H1 (cell line): ENCODE measurements at regions not wholly inside any gene's neighbourhood (a gene's known extent, or its start where the extent isn't known, plus 50 kb on each side); places are given as distances from the start of the nearest gene placed in this dataset.
A peak's percentile ranks its signal among the peaks of the same experiment; 100 is the strongest.

Experiments
- CTCF ChIA-PET: fragments of 300-600 bp; sonication (Branson Sonifier 250); formaldehyde crosslinking; loops from one replicate; lab custom pipeline; 2021; ENCODE audit not compliant: partially characterized antibody; lab: Charles Lee
- POLR2A ChIA-PET: fragments of 300-600 bp; sonication (Branson Sonifier 250); formaldehyde crosslinking; loops from one replicate; lab custom pipeline; 2021; ENCODE audit warnings: inconsistent platforms; ENCODE audit not compliant: partially characterized antibody; lab: Charles Lee
- DNase-seq, 2 experiments: peaks; one replicate each; pipeline versions ENCODE4 v3.0.0 to v3.0.0-alpha.2; 2010 to 2022; ENCODE audit warnings: low spot score in 2 of 2, low read depth in 1 of 2, mixed read lengths in 1 of 2
- FAIRE-seq: peaks from 2 replicates; lab custom pipeline; 2011; peaks lifted over from hg19 to GRCh38; lab: Jason Lieb, UNC
- H2AFZ ChIP-seq: 2 replicates; pipeline ENCODE4 v1.8.1; 2012; ENCODE audit warnings: low read length, inconsistent platforms
- H2AK5ac ChIP-seq: 2 replicates; pipeline ENCODE4 v1.6.1; 2013; ENCODE audit warnings: low read depth, low read length
- H2BK120ac ChIP-seq: replicated peaks from 2 replicates; pipeline ENCODE3; 2013; ENCODE audit warnings: low read depth, low read length, inconsistent platforms
- H2BK12ac ChIP-seq: 2 replicates; pipeline ENCODE4 v1.6.1; 2013; ENCODE audit warnings: low read depth, low read length
- H2BK15ac ChIP-seq: 2 replicates; pipeline ENCODE4 v1.6.1; 2013; ENCODE audit warnings: low read length
- H2BK20ac ChIP-seq: 2 replicates; pipeline ENCODE4 v1.6.1; 2013; ENCODE audit warnings: low read length
- H2BK5ac ChIP-seq: 2 replicates; pipeline ENCODE4 v1.6.1; 2013; ENCODE audit warnings: low read depth, low read length
- H3K14ac ChIP-seq: 2 replicates; pipeline ENCODE4 v1.6.1; 2013; ENCODE audit warnings: inconsistent platforms; ENCODE audit not compliant: insufficient read length
- H3K18ac ChIP-seq: 2 replicates; pipeline ENCODE4 v1.6.1; 2013; ENCODE audit warnings: low read length; ENCODE audit errors: extremely low read depth
- H3K23ac ChIP-seq: 2 replicates; pipeline ENCODE4 v1.6.1; 2013; ENCODE audit warnings: inconsistent platforms; ENCODE audit not compliant: insufficient read length
- H3K23me2 ChIP-seq: 2 replicates; pipeline ENCODE4 v1.6.1; 2013; ENCODE audit warnings: low read depth, low read length
- H3K27ac ChIP-seq: 2 replicates; pipeline ENCODE4 v1.6.1; 2011; ENCODE audit warnings: low read depth, low read length, inconsistent platforms
- H3K27me3 ChIP-seq, 4 experiments: replicated peaks in 1 of 4; 1 replicate in 1 of 4; 2 replicates in 3 of 4; pipeline versions ENCODE4 v1.6.1 to v1.8.1; 2011 to 2013; ENCODE audit warnings: low read length in 3 of 4, mild to moderate bottlenecking in 3 of 4, inconsistent platforms in 2 of 4, mixed read lengths in 2 of 4, moderate library complexity in 1 of 4; ENCODE audit not compliant: control insufficient read depth in 3 of 4, insufficient read depth in 3 of 4; ENCODE audit errors: extremely low read depth in 1 of 4
- H3K36me3 ChIP-seq, 4 experiments: 2 replicates each; pipeline versions ENCODE4 v1.6.1 to v1.8.1; 2011 to 2013; ENCODE audit warnings: mild to moderate bottlenecking in 4 of 4, low read length in 3 of 4, moderate library complexity in 2 of 4, control low read depth in 1 of 4, inconsistent platforms in 1 of 4; ENCODE audit not compliant: insufficient read depth in 4 of 4, control insufficient read depth in 2 of 4
- H3K4ac ChIP-seq: replicated peaks from 2 replicates; pipeline ENCODE3; 2013; ENCODE audit warnings: low read length, low read depth, mixed read lengths, inconsistent platforms; ENCODE audit not compliant: insufficient read length
- H3K4me1 ChIP-seq, 4 experiments: replicated peaks in 1 of 4; 1 replicate in 1 of 4; 2 replicates in 3 of 4; pipeline versions ENCODE4 v1.6.1 to v1.8.1; 2011 to 2013; ENCODE audit warnings: low read length in 3 of 4, inconsistent platforms in 2 of 4, mixed read lengths in 1 of 4; ENCODE audit not compliant: insufficient read depth in 4 of 4, control insufficient read depth in 3 of 4
- H3K4me2 ChIP-seq, 2 experiments: 2 replicates each; pipeline versions ENCODE4 v1.6.1 to v1.8.1; 2011 to 2013; ENCODE audit warnings: low read depth in 2 of 2, low read length in 2 of 2, control low read depth in 1 of 2, inconsistent platforms in 1 of 2, mild to moderate bottlenecking in 1 of 2; ENCODE audit not compliant: insufficient read depth in 1 of 2
- H3K4me3 ChIP-seq, 4 experiments: fragments of 200-600, 300-600 bp in 1 of 4; sonication (generic), shearing (Covaris generic), sonication (Bioruptor Twin) in 1 of 4; 2 replicates each; pipeline versions ENCODE4 v1.5.1 to v1.8.1; 2011 to 2016; ENCODE audit warnings: low read length in 4 of 4, low read depth in 3 of 4, control low read depth in 2 of 4, inconsistent platforms in 2 of 4, mild to moderate bottlenecking in 2 of 4, mixed read lengths in 1 of 4, moderate library complexity in 1 of 4; ENCODE audit not compliant: insufficient read depth in 2 of 4; ENCODE audit errors: extremely low read depth in 1 of 4
- H3K56ac ChIP-seq: replicated peaks from 2 replicates; pipeline ENCODE3; 2013; ENCODE audit warnings: low read depth, mild to moderate bottlenecking, mixed read lengths, low read length, inconsistent platforms; ENCODE audit not compliant: insufficient read length
- H3K79me1 ChIP-seq: 2 replicates; pipeline ENCODE4 v1.6.1; 2013; ENCODE audit warnings: low read depth, low read length, control low read depth
- H3K79me2 ChIP-seq, 2 experiments: 2 replicates each; pipeline versions ENCODE4 v1.6.1 to v1.8.1; 2012 to 2013; ENCODE audit warnings: low read length in 2 of 2, mild to moderate bottlenecking in 2 of 2, inconsistent platforms in 1 of 2; ENCODE audit not compliant: insufficient read depth in 2 of 2, control insufficient read depth in 1 of 2
- H3K9ac ChIP-seq, 4 experiments: replicated peaks in 1 of 4; 1 replicate in 1 of 4; 2 replicates in 3 of 4; pipeline versions ENCODE4 v1.6.1 to v1.8.1; 2011 to 2013; ENCODE audit warnings: low read depth in 3 of 4, low read length in 3 of 4, control low read depth in 2 of 4, mild to moderate bottlenecking in 2 of 4, moderate library complexity in 2 of 4, inconsistent platforms in 1 of 4; ENCODE audit errors: extremely low read depth in 1 of 4
- H3K9me3 ChIP-seq, 2 experiments: 2 replicates each; pipeline versions ENCODE4 v1.6.1 to v1.8.1; 2012 to 2013; ENCODE audit warnings: mild to moderate bottlenecking in 2 of 2, moderate library complexity in 2 of 2, control low read depth in 1 of 2, inconsistent platforms in 1 of 2, low read depth in 1 of 2, low read length in 1 of 2, mixed read lengths in 1 of 2; ENCODE audit not compliant: insufficient read depth in 2 of 2
- H4K20me1 ChIP-seq, 2 experiments: replicated peaks in 1 of 2; 2 replicates each; pipeline versions ENCODE3 to v1.8.1; 2011 to 2013; ENCODE audit warnings: inconsistent platforms in 2 of 2, low read length in 2 of 2, mild to moderate bottlenecking in 1 of 2; ENCODE audit not compliant: insufficient read depth in 2 of 2, control insufficient read depth in 1 of 2
- H4K5ac ChIP-seq: 2 replicates; pipeline ENCODE4 v1.6.1; 2013; ENCODE audit warnings: low read length, low read depth, mixed read lengths, inconsistent platforms; ENCODE audit not compliant: insufficient read length
- H4K8ac ChIP-seq: 2 replicates; pipeline ENCODE4 v1.8.0; 2013; ENCODE audit warnings: mild to moderate bottlenecking, moderate library complexity, low read length, inconsistent platforms; ENCODE audit not compliant: insufficient read depth; ENCODE audit errors: extremely low read depth
- H4K91ac ChIP-seq: replicated peaks from 2 replicates; pipeline ENCODE3; 2013; ENCODE audit warnings: low read length, mixed read lengths, inconsistent platforms; ENCODE audit not compliant: insufficient read length
- RAD21 ChIP-seq, 2 experiments: IDR thresholded peaks in 1 of 2; conservative IDR thresholded peaks in 1 of 2; 2 replicates each; pipeline ENCODE4 v1.6.1; 2011; ENCODE audit warnings: low read depth in 2 of 2, low read length in 2 of 2, improper control_type of control experiment in 1 of 2, inconsistent platforms in 1 of 2, mild to moderate bottlenecking in 1 of 2, moderate library complexity in 1 of 2
- RNF2 ChIP-seq: fragments of 200-900, 300-1000 bp; sonication (generic); IDR thresholded peaks from 2 replicates; pipeline ENCODE4 v1.7.1; 2016; ENCODE audit warnings: borderline replicate concordance, low read depth, mild to moderate bottlenecking, antibody characterized with exemption, low read length; ENCODE audit not compliant: poor library complexity, severe bottlenecking; ENCODE audit errors: missing control alignments
- WGBS, 2 experiments: shearing (Covaris generic) in 1 of 2; methylation state at CpG; one replicate each; pipeline versions ENCODE4 v1.1.6 to v1.1.7; 2013 to 2015; ENCODE audit warnings: low lambda C conversion rate in 2 of 2, mixed read lengths in 2 of 2, inconsistent platforms in 1 of 2, low coverage in 1 of 2, missing lambda C conversion rate in 1 of 2; ENCODE audit not compliant: insufficient replicate concordance in 2 of 2, insufficient coverage in 1 of 2, insufficient read length in 1 of 2; ENCODE audit errors: extremely low coverage in 1 of 2, missing lambda C conversion rate in 1 of 2; 5-methylcytosine and 5-hydroxymethylcytosine counted together
- TF ChIP-seq, protein P1 (sequence below), 3 experiments: IDR thresholded peaks; 1 replicate in 2 of 3; 2 replicates in 1 of 3; pipeline versions ENCODE4 v1.5.1 to v1.6.1; 2011; ENCODE audit warnings: low read length in 3 of 3, mild to moderate bottlenecking in 3 of 3, inconsistent platforms in 2 of 3, low read depth in 1 of 3, moderate library complexity in 1 of 3; ENCODE audit not compliant: insufficient read depth in 1 of 3; ENCODE audit errors: control extremely low read depth in 1 of 3

DNA sequence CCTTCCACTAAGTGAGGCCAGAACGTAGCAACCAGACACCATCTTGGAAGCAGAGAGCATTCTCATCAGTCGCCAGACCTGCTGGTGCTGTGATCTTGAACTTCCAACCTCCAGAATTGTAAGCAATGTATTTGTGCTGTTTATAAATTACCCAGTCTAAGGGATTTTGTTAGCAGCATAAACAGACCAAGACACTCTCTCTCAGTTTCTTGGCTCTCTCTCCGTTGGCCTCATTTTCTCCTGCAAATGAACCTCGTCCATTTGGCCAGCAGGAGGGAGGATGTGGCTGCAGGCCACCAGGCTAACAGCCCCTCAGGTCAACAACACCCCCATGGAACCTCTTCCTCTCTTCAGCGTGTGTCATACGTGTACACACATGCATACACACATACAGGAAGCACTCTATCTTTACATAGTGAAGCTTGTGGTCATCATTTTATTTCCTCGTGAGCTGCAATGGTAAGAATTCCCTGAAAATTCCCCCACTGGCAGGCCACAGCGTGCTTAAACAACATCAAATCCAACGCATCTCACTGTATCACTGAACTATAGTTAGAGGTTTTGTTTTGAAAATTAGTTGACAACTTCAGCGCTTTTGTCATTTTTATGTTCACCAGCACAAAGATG is 62.8 kb upstream of the PPP1R26 start:
- H3K4ac ChIP-seq, result no peak overlapping the region
- H2BK5ac ChIP-seq, result no peak overlapping the region
- H3K4me3 ChIP-seq, result no peak overlapping the region
- H3K4me1 ChIP-seq, result peaks cover 0 to 8% (median 3%) of the 10 kb centered on the region in 4 experiments; a peak in 4 of 7 replicates
- H2AFZ ChIP-seq, result no peak overlapping the region
- H4K5ac ChIP-seq, result no peak overlapping the region
- CTCF ChIA-PET, result interaction anchor here (1.2 to 10.4 kb wide), 7 partner anchors 11 to 343 kb away, joined by 3 to 137 read pairs (median 6); partner anchors contain the start of gene OLFM1
- H3K14ac ChIP-seq, result no peak overlapping the region
- 85% methylated on average over 10 of the region's 10 CpGs; no CpG with 5 or more reads in 1 of the 2 experiments for WGBS, 2 experiments
- H3K4me2 ChIP-seq, result no peak overlapping the region
- no peak overlapping the region for H2BK20ac ChIP-seq
- no peak overlapping the region for H3K23ac ChIP-seq
- no peaks in the 10 kb centered on the region for H3K23me2 ChIP-seq
- no peak overlapping the region for H2BK120ac ChIP-seq
- no peaks in the 10 kb centered on the region for H3K9me3 ChIP-seq
- no peaks in the 10 kb centered on the region for H3K79me2 ChIP-seq
- no peak overlapping the region for H2BK12ac ChIP-seq
- no peak overlapping the region for H3K18ac ChIP-seq
- TF ChIP-seq, protein P1, sequence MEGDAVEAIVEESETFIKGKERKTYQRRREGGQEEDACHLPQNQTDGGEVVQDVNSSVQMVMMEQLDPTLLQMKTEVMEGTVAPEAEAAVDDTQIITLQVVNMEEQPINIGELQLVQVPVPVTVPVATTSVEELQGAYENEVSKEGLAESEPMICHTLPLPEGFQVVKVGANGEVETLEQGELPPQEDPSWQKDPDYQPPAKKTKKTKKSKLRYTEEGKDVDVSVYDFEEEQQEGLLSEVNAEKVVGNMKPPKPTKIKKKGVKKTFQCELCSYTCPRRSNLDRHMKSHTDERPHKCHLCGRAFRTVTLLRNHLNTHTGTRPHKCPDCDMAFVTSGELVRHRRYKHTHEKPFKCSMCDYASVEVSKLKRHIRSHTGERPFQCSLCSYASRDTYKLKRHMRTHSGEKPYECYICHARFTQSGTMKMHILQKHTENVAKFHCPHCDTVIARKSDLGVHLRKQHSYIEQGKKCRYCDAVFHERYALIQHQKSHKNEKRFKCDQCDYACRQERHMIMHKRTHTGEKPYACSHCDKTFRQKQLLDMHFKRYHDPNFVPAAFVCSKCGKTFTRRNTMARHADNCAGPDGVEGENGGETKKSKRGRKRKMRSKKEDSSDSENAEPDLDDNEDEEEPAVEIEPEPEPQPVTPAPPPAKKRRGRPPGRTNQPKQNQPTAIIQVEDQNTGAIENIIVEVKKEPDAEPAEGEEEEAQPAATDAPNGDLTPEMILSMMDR (IDR thresholded peaks at IDR 0.05; ENCODE audit: control extremely low read depth in 1 of 3, insufficient read depth in 1 of 3, low read depth in 1 of 3, low read length in 3 of 3), result peak in 1 of 3 experiments; percentile 4; a peak in 1 of 4 replicates
- TF ChIP-seq RAD21 (IDR thresholded peaks at IDR 0.05 in 1 of 2, conservative IDR thresholded peaks at IDR 0.05 in 1 of 2; ENCODE audit: low read depth in 2 of 2, low read length in 2 of 2), result peak in 1 of 2 experiments; percentile 22; a peak in 1 of 4 replicates
- no peak for TF ChIP-seq RNF2
- H3K79me1 ChIP-seq, result no peaks in the 10 kb centered on the region
- no peak overlapping the region for H2AK5ac ChIP-seq
- H3K27me3 ChIP-seq, result no peaks in the 10 kb centered on the region; a peak in 1 of 7 replicates
- no peaks in the 10 kb centered on the region for H3K36me3 ChIP-seq
- FAIRE-seq (no peak), DNase-seq (no peak)
- no peak overlapping the region for H3K9ac ChIP-seq
- H4K91ac ChIP-seq, result no peak overlapping the region
- H3K27ac ChIP-seq, result no peak overlapping the region
- POLR2A ChIA-PET, result no interaction called here
- no peaks in the 10 kb centered on the region for H4K20me1 ChIP-seq
- H3K56ac ChIP-seq, result no peak overlapping the region
- H2BK15ac ChIP-seq, result no peak overlapping the region
- no peak overlapping the region for H4K8ac ChIP-seq
